Colonic mucosa (tissue), 4 donors: ENCODE measurements at regions not wholly inside any gene's neighbourhood (a gene's known extent, or its start where the extent isn't known, plus 50 kb on each side); places are given as distances from the start of the nearest gene placed in this dataset.
"Not testable (repeated sequence)": the region's sequence is repeated elsewhere in the genome, so short reads cannot be mapped to it uniquely, and the experiment has no call there.

Experiments
- DNase-seq: peaks from one replicate; pipeline ENCODE4 v3.0.0-alpha.2; 2020
- H3K27ac ChIP-seq: fragments of 200-600 bp; one replicate; pipeline ENCODE4 v1.8.0; 2021
- H3K27me3 ChIP-seq: fragments of 200-600 bp; one replicate; pipeline ENCODE4 v1.8.0; 2021
- H3K36me3 ChIP-seq: fragments of 200-600 bp; one replicate; pipeline ENCODE4 v1.8.0; 2021
- H3K4me1 ChIP-seq: fragments of 200-600 bp; one replicate; pipeline ENCODE4 v1.8.0; 2021; ENCODE audit warnings: mild to moderate bottlenecking
- H3K4me3 ChIP-seq: fragments of 200-600 bp; one replicate; pipeline ENCODE4 v1.8.0; 2021
- H3K9ac ChIP-seq, 2 donors: one replicate each; pipeline ENCODE4 v1.7.0; 2013; ENCODE audit warnings: control low read depth in 2 of 2, low read depth in 2 of 2, low read length in 2 of 2
- H3K9me3 ChIP-seq: fragments of 200-600 bp; one replicate; pipeline ENCODE4 v1.8.0; 2021
- CTCF ChIP-seq: fragments of 200-600 bp; IDR thresholded peaks from one replicate; pipeline ENCODE4 v1.8.0; 2022; ENCODE audit warnings: antibody characterized with exemption, mild to moderate bottlenecking
- intact Hi-C: fragments of 100-400 bp; cut with DNase I; formaldehyde crosslinking; loops from one replicate; pipeline ENCODE4 v1.14.1; 2022
- donor health status: healthy.
- donor health status: DM: no; HTN: no; CAD: no.
- donor health status: DM: no; HTN: no; CAD: no.

- Histone ChIP-seq H3K9me3 (no peaks in the 10 kb centered on the region), H3K27me3 (no peaks in the 10 kb centered on the region), H3K4me3 (no peak overlapping the region), H3K9ac (no peak overlapping the region), H3K27ac (no peak overlapping the region), H3K4me1 (no peaks in the 10 kb centered on the region), H3K36me3 (no peaks in the 10 kb centered on the region)
- TF ChIP-seq CTCF, result no peak
- intact Hi-C loops, result no loop called here
- DNase-seq, result no peak
Measured at GRCh38 chr3:128545120-128545752, 52.2 kb upstream of the GATA2 start.

GRCh38 chr3:128544190-128544589 is 51.2 kb upstream of the GATA2 start:
- no peaks in the 10 kb centered on the region for H3K27me3 ChIP-seq
- intact Hi-C loops, result no loop called here
- TF ChIP-seq CTCF, result no peak
- H3K27ac ChIP-seq, result no peak overlapping the region
- no peak for DNase-seq
- no peak overlapping the region for H3K4me3 ChIP-seq
- no peaks in the 10 kb centered on the region for H3K36me3 ChIP-seq
- H3K4me1 ChIP-seq, result no peaks in the 10 kb centered on the region
- no peaks in the 10 kb centered on the region for H3K9me3 ChIP-seq
- H3K9ac ChIP-seq, result no peak overlapping the region

- H3K4me3 ChIP-seq, DNase-seq, H3K9me3 ChIP-seq, H3K27ac ChIP-seq, intact Hi-C loops, H3K36me3 ChIP-seq, H3K27me3 ChIP-seq, H3K9ac ChIP-seq, H3K4me1 ChIP-seq: not testable (repeated sequence)
Measured at GRCh38 chr3:128543570-128544174, 50.7 kb upstream of the GATA2 start.
